GM23248 (cell line): ENCODE measurements at regions not wholly inside any gene's neighbourhood (a gene's known extent, or its start where the extent isn't known, plus 50 kb on each side); places are given as distances from the start of the nearest gene placed in this dataset.

Source experiments
- EZH2 ChIP-seq: fragments of 200-600 bp; sonication (generic); IDR thresholded peaks from 2 replicates; pipeline ENCODE4 v1.6.1; 2018; ENCODE audit warnings: antibody characterized with exemption, mild to moderate bottlenecking; ENCODE audit not compliant: insufficient read depth, poor library complexity, severe bottlenecking
- EZH2phosphoT487 ChIP-seq: fragments of 200-600 bp; sonication (generic); IDR thresholded peaks from 2 replicates; pipeline ENCODE4 v1.6.1; 2018; ENCODE audit warnings: antibody characterized with exemption, moderate library complexity, mild to moderate bottlenecking, low read depth; ENCODE audit not compliant: insufficient read depth

GRCh38 chr21:14046401-14046800 lies 164.4 kb downstream of the LIPI start:
- TF ChIP-seq EZH2phosphoT487 (no peak), EZH2 (no peak)
